BE2C (cell line): ENCODE measurements at regions not wholly inside any gene's neighbourhood (a gene's known extent, or its start where the extent isn't known, plus 50 kb on each side); places are given as distances from the start of the nearest gene placed in this dataset.

ENCODE experiments used
- DNase-seq: peaks from one replicate; pipeline ENCODE4 v3.0.0-alpha.2; 2020
- H3K27me3 ChIP-seq: fragments of 250-450 bp; sonication (Bioruptor Pico); 2 replicates; pipeline ENCODE4 v1.5.1; 2020; ENCODE audit warnings: mild to moderate bottlenecking
- H3K36me3 ChIP-seq: fragments of 250-450 bp; sonication (Bioruptor Pico); 2 replicates; pipeline ENCODE4 v1.5.1; 2020; ENCODE audit warnings: mild to moderate bottlenecking
- H3K4me1 ChIP-seq: fragments of 250-450 bp; sonication (Bioruptor Pico); 2 replicates; pipeline ENCODE4 v1.5.1; 2020
- H3K4me3 ChIP-seq: 2 replicates; pipeline ENCODE4 v1.5.1; 2011; ENCODE audit warnings: low read depth, low read length
- H3K9me3 ChIP-seq: fragments of 250-450 bp; sonication (Bioruptor Pico); 2 replicates; pipeline ENCODE4 v1.5.1; 2020
- CTCF ChIP-seq: IDR thresholded peaks from 2 replicates; pipeline ENCODE4 v1.5.1; 2012; ENCODE audit warnings: mild to moderate bottlenecking, low read depth, low read length

DNA sequence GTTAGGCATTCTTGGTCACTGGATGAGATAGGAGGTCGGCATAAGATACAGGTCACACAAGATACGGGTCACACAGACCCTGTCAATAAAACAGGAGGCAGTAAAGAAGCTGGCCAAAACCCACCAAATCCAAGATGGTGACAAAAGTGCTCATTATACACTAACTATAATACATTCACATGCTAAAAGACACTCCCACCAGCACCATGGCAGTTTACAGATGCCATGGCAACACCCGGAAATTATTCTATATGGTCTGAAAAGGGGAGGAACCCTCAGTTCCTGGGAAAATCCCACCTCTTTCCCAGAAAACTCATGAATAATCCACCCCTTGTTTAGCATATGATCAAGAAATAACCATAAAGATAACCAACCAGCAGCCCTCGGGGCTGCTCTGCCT is 56.0 kb upstream of the PTPRM start:
- no peak for TF ChIP-seq CTCF
- Histone ChIP-seq H3K36me3 (no peaks in the 10 kb centered on the region), H3K27me3 (no peaks in the 10 kb centered on the region)

DNA sequence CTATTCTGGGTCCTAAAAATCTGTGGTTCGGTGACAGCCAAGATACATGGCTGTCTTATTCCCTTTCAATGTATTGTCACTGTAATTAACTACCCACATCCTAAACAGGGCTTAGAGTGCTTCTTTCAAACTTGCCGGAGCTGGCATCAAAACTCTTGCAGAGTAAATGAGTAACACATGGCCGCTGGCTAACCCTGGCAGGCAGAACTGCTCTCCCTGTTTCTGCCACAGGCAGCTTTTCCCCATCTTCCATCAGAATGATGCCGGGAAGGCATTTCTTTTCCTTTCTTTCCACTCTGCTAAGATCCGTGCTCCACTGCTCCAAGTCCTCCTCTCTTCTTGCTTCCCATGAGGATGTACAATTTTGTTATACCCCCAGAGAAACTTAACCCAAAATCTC is 54.8 kb upstream of the PTPRM start:
- H3K9me3 ChIP-seq = no peaks in the 10 kb centered on the region
- TF ChIP-seq CTCF = no peak
- no peaks in the 10 kb centered on the region for H3K36me3 ChIP-seq
- H3K4me1 ChIP-seq = no peaks in the 10 kb centered on the region
- H3K27me3 ChIP-seq = no peaks in the 10 kb centered on the region
- no peak overlapping the region for H3K4me3 ChIP-seq
- no peak for DNase-seq

More for the DNA sequence above, 56.0 kb upstream of the PTPRM start:
- no peak for DNase-seq
- Histone ChIP-seq H3K9me3 (no peaks in the 10 kb centered on the region), H3K4me1 (no peaks in the 10 kb centered on the region), H3K4me3 (no peak overlapping the region)

DNA sequence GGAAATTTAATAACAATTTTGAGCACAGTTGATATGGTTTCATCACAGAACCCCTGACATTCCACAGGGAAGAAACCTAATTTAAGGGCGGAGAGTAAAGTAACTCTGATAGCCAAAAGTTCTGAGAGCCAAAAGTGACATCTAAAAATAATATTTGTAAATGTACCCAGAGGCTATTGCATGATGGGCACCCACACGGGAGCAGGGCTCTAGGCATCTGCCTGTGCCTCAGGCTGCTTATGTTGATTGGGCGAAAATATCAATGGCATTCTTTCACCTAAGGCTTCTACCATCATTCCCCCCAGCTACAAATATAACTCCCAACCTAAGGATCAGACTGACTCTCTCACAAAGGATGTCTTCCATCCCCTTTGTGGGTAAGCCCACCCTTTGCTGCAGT is 54.1 kb upstream of the PTPRM start:
- no peak for TF ChIP-seq CTCF

GRCh38 chr18:7514796-7515440 is 52.2 kb upstream of the PTPRM start:
- Histone ChIP-seq H3K36me3 (no peaks in the 10 kb centered on the region), H3K9me3 (no peaks in the 10 kb centered on the region), H3K4me3 (no peak overlapping the region), H3K27me3 (no peaks in the 10 kb centered on the region), H3K4me1 (no peaks in the 10 kb centered on the region)
- no peak for TF ChIP-seq CTCF
- no peak for DNase-seq

More for the DNA sequence above, 54.1 kb upstream of the PTPRM start:
- DNase-seq = no peak
- H3K27me3 ChIP-seq = no peaks in the 10 kb centered on the region
- no peaks in the 10 kb centered on the region for H3K9me3 ChIP-seq
- no peak overlapping the region for H3K4me3 ChIP-seq
- no peaks in the 10 kb centered on the region for H3K36me3 ChIP-seq
- H3K4me1 ChIP-seq = no peaks in the 10 kb centered on the region

- TF ChIP-seq CTCF = no peak
- Histone ChIP-seq H3K9me3 (no peaks in the 10 kb centered on the region), H3K27me3 (no peaks in the 10 kb centered on the region), H3K4me3 (no peak overlapping the region), H3K4me1 (no peaks in the 10 kb centered on the region), H3K36me3 (no peaks in the 10 kb centered on the region)
- no peak for DNase-seq
These were observed 50.6 kb upstream of the PTPRM start for GRCh38 chr18:7516266-7517117.
